ENCODE measurements at regions not wholly inside any gene's neighbourhood (a gene's known extent, or its start where the extent isn't known, plus 50 kb on each side); places are given as distances from the start of the nearest gene placed in this dataset.

- no peaks in the 10 kb centered on the region for H3K27me3 ChIP-seq (ENCODE audit: insufficient read depth, poor library complexity, severe bottlenecking)
- H3K4me3 ChIP-seq (replicated peaks; ENCODE audit: insufficient read depth, low read length), result no peak overlapping the region
- TF ChIP-seq CTCF (IDR thresholded peaks at IDR 0.05; ENCODE audit: insufficient read depth, low read length) (no peak), GABPA (IDR thresholded peaks at IDR 0.05; ENCODE audit: low read depth) (no peak), POLR2AphosphoS5 (IDR thresholded peaks at IDR 0.05; ENCODE audit: low read depth) (no peak), REST (IDR thresholded peaks at IDR 0.05; ENCODE audit: insufficient replicate concordance, low read depth) (no peak), SPI1 (IDR thresholded peaks at IDR 0.05; ENCODE audit: borderline replicate concordance, low read depth) (no peak)
- no peak overlapping the region for H3K27ac ChIP-seq (replicated peaks)
- DNase-seq (ENCODE audit: low read depth in 1 of 2, low spot score in 1 of 2), result no peak
These were observed 171.8 kb upstream of the WSCD1 start for GRCh38 chr17:5898406-5898805.

GRCh38 chr17:5899496-5900195 is 170.5 kb upstream of the WSCD1 start:
- no peak for DNase-seq (ENCODE audit: low read depth in 1 of 2, low spot score in 1 of 2)
- H3K27me3 ChIP-seq (ENCODE audit: insufficient read depth, poor library complexity, severe bottlenecking), result no peaks in the 10 kb centered on the region
- TF ChIP-seq REST (IDR thresholded peaks at IDR 0.05; ENCODE audit: insufficient replicate concordance, low read depth) (no peak), GABPA (IDR thresholded peaks at IDR 0.05; ENCODE audit: low read depth) (no peak), POLR2AphosphoS5 (IDR thresholded peaks at IDR 0.05; ENCODE audit: low read depth) (no peak), CTCF (IDR thresholded peaks at IDR 0.05; ENCODE audit: insufficient read depth, low read length) (no peak), SPI1 (IDR thresholded peaks at IDR 0.05; ENCODE audit: borderline replicate concordance, low read depth) (no peak)
- H3K4me3 ChIP-seq (replicated peaks; ENCODE audit: insufficient read depth, low read length), result no peak overlapping the region
- H3K27ac ChIP-seq (replicated peaks), result no peak overlapping the region

GRCh38 chr17:5901731-5902130 is 168.4 kb upstream of the WSCD1 start:
- Histone ChIP-seq H3K27me3 (ENCODE audit: insufficient read depth, poor library complexity, severe bottlenecking) (no peaks in the 10 kb centered on the region), H3K27ac (replicated peaks) (no peak overlapping the region), H3K4me3 (replicated peaks; ENCODE audit: insufficient read depth, low read length) (no peak overlapping the region)
- TF ChIP-seq SPI1 (IDR thresholded peaks at IDR 0.05; ENCODE audit: borderline replicate concordance, low read depth) (no peak), CTCF (IDR thresholded peaks at IDR 0.05; ENCODE audit: insufficient read depth, low read length) (no peak), POLR2AphosphoS5 (IDR thresholded peaks at IDR 0.05; ENCODE audit: low read depth) (no peak)
- no peak for DNase-seq (ENCODE audit: low read depth in 1 of 2, low spot score in 1 of 2)

Measured in HL-60 (cell line).